ENCODE measurements at regions not wholly inside any gene's neighbourhood (a gene's known extent, or its start where the extent isn't known, plus 50 kb on each side); places are given as distances from the start of the nearest gene placed in this dataset.
"Not testable (repeated sequence)": the region's sequence is repeated elsewhere in the genome, so short reads cannot be mapped to it uniquely, and the experiment has no call there.

DNA sequence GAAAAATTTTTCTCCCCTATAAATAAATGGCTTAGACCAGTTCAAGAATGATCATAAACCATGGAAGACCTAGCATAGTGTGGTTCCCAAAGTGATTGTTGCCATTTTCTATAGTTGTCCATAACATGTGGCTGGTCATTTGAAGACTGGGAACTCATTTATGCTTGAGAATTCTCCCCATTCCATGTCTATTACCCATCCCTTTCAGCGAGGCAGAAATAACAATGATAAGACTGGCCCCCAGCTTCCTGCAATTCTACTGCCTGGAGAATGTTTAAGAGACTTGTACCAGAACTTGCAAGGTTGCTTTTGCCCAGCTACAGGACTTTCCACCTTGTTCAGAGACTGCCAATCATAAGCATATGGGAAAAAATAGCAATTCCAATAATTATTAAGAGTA is 146.5 kb upstream of the CDH11 start:
- no peak for DNase-seq (ENCODE audit: insufficient read length, low spot score)
- TF ChIP-seq, protein P1, sequence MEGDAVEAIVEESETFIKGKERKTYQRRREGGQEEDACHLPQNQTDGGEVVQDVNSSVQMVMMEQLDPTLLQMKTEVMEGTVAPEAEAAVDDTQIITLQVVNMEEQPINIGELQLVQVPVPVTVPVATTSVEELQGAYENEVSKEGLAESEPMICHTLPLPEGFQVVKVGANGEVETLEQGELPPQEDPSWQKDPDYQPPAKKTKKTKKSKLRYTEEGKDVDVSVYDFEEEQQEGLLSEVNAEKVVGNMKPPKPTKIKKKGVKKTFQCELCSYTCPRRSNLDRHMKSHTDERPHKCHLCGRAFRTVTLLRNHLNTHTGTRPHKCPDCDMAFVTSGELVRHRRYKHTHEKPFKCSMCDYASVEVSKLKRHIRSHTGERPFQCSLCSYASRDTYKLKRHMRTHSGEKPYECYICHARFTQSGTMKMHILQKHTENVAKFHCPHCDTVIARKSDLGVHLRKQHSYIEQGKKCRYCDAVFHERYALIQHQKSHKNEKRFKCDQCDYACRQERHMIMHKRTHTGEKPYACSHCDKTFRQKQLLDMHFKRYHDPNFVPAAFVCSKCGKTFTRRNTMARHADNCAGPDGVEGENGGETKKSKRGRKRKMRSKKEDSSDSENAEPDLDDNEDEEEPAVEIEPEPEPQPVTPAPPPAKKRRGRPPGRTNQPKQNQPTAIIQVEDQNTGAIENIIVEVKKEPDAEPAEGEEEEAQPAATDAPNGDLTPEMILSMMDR (IDR thresholded peaks at IDR 0.05; ENCODE audit: insufficient read depth, missing control alignments), result no peak
- FAIRE-seq, result no peak

DNA sequence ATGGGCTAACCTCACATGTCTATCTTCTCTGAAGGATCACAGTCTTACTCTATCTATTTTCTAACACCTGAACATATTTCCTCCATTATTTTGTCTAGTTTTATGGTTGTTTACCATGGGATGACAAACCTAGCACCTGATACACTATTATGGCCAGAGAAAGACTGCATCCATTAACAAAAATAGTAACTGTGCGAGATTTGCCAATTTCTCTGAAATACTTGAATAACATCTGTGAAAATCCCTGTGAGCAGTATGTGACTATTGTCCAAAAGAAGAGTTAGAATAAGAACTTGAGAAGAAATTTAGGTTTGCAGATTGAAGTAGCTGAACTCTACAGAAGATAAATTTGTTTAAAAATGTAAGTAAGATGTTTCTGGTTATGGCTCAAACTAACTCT is 142.0 kb upstream of the CDH11 start:
- FAIRE-seq, result no peak

DNA sequence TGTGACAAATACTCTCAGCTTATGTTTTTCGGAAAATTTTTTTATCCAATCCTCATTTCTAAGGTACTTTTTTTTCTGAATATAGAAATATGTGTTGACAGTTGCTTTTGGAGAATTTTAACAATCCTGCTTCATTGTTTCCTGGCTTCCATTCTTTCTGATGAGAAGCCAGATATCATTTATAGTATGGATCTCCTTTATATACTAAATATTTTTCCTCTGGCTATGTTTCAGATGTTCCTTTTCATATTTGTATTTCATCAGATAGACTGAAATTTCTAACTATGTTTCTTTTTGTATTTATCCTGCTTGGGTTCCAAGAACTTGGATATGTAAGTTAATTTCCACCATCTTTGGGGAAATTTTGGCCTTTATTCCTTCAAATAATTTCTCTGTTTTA is 138.9 kb upstream of the CDH11 start:
- DNase-seq (ENCODE audit: insufficient read length, low spot score), result no peak
- TF ChIP-seq, protein P1 (IDR thresholded peaks at IDR 0.05; ENCODE audit: insufficient read depth, missing control alignments), result no peak
- FAIRE-seq, result no peak

More for the DNA sequence above, 142.0 kb upstream of the CDH11 start:
- no peak for DNase-seq (ENCODE audit: insufficient read length, low spot score)
- TF ChIP-seq, protein P1 (IDR thresholded peaks at IDR 0.05; ENCODE audit: insufficient read depth, missing control alignments), result no peak

DNA sequence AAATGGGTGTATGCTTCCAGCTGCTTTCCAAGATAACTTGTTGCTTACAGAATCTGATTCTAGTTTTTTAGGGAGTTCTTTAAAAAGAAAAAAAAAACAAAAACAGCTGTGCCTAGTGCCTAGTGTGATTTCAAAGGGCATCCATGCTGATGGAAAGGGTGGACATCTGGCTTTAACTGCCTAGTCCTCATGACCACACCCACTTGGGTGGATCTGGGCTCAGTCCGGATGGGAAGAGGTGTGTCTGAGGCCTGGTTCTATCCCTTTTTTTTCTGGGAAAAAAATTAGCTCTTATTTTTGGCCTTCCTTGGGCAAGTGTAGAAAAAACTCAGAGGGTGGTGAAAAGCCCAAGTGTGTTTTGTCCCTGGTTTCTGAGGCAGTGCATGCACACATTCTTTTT is 132.3 kb upstream of the CDH11 start:
- FAIRE-seq, result no peak
- no peak for DNase-seq (ENCODE audit: insufficient read length, low spot score)
- TF ChIP-seq, protein P1 (IDR thresholded peaks at IDR 0.05; ENCODE audit: insufficient read depth, missing control alignments), result no peak

DNA sequence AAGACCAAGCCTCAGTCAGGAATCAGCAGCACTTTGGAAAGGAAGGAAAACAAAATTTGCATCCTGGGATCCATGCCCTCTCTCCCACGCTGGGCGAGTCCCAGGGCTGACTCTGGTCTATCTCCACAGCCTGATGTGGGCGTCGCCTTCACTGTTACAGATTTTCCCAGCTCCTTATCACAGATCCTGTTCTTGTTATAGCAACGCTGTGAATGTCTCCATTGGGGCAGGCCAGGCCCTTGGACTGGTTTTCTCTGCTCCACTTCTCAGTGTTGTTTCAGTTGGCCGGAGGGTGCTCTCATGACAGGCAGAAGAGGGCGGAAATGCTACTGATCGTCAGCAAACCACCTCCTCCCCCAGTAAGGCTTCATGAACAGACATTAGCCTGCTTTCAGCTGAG is 127.9 kb upstream of the CDH11 start:
- no peak for FAIRE-seq
- TF ChIP-seq, protein P1 (IDR thresholded peaks at IDR 0.05; ENCODE audit: insufficient read depth, missing control alignments), result no peak

DNA sequence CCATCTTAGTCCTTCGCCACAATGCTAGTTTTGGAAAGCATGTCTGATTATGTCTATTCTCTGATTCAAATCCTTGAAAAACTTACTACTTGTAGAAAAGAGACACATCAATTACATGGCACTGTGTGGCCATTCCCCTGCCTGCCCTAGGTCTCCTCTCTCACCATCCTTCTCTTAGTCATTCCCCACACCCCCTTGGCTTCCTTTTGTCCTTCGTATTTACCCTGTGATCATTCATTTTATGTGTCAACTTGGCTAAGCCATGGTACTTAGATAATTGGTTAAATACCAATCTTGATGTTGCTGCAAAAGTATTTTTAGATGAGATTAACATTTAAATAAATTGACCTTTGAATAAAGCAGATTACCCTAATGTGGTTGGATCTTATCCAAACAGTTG is 122.9 kb upstream of the CDH11 start:
- no peak for FAIRE-seq
- TF ChIP-seq, protein P1 (IDR thresholded peaks at IDR 0.05; ENCODE audit: insufficient read depth, missing control alignments), result no peak
- DNase-seq (ENCODE audit: insufficient read length, low spot score), result no peak

More for the DNA sequence above, 127.9 kb upstream of the CDH11 start:
- no peak for DNase-seq (ENCODE audit: insufficient read length, low spot score)

DNA sequence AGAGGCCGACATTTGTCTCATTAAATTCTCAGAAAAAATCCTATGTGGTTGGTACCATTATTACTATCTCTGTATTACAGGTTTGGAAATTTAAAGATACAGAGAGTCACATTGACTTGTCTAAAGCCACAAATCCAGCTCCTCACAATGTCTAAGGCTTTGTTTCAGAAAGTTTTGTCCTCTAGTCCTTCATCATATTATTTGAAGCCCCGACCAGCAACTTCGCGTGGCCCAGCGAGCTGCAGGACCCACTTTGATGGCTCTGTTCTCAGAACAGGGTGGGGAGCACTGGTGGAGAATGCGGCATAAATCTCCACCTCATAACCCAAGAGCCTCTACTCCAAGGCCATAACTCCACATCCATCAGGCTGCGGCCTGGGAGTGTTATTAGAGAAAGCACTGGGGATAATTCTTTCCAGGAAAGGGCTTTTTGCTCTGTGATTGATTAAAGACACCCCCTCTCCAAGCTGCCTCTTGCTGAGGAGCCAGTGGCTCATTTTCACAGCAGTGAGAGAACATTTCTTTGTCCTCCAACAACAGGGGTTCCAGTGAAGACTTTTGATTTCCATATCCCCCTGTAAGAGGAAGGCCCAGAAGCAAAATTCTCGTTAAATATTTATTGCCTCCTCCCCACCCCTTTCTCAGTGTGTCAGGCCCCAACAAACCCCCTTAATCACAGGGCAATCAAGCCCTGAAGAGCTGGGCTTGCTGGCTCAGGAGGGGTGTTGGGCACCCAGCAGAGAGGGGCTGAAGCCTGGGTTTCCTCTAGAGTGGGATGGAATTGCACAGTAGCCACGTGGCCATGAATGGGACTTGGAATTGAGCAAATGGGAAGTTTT is 113.7 kb upstream of the CDH11 start:
- DNase-seq (ENCODE audit: insufficient read length, low spot score), result no peak
- FAIRE-seq, result no peak
- TF ChIP-seq, protein P1 (IDR thresholded peaks at IDR 0.05; ENCODE audit: insufficient read depth, missing control alignments), result no peak

DNA sequence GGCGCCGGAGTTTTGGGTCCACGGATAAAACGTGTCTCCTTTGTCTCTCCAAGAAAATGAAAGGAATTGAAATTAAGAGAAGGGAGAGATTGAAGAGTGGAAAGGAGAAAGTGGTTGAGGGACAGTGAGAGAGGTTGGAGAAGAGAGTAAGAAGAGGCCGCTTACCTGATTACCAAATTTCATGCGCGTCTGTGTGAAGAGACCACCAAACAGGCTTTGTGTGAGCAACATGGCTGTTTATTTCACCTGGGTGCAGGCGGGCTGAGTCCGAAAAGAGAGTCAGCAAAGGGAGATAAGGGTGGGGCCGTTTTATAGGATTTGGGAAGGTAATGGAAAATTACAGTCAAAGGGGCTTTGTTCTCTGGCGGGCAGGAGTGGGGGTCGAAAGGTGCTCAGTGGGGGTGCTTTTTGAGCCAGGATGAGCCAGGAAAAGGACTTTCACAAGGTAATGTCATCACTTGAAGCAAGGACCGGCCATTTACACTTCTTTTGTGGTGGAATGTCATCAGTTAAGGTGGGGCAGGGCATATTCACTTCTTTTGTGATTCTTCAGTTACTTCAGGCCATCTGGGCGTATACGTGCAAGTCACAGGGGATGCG is 113.0 kb upstream of the CDH11 start:
- FAIRE-seq; DNase-seq (ENCODE audit: insufficient read length, low spot score): not testable (repeated sequence)

Measured in D721Med (cell line).